MM.1S (cell line): ENCODE measurements at regions not wholly inside any gene's neighbourhood (a gene's known extent, or its start where the extent isn't known, plus 50 kb on each side); places are given as distances from the start of the nearest gene placed in this dataset.

Source experiments
- CTCF ChIP-seq: fragments of 300-600 bp; sonication (generic); IDR thresholded peaks from 2 replicates; pipeline ENCODE4 v1.5.1; 2016; ENCODE audit warnings: antibody characterized with exemption, low read length, mixed read lengths
- EZH2 ChIP-seq: fragments of 300-600 bp; sonication (generic); optimal IDR thresholded peaks from 2 replicates; pipeline ENCODE3; 2017; ENCODE audit warnings: low read depth, mild to moderate bottlenecking, antibody characterized with exemption, low read length, mixed read lengths
- EZH2phosphoT487 ChIP-seq: fragments of 300-600 bp; sonication (generic); IDR thresholded peaks from 2 replicates; pipeline ENCODE4 v1.6.1; 2018; ENCODE audit warnings: antibody characterized with exemption, low read length

GRCh38 chr11:19394525-19395016, 153.8 kb upstream of the E2F8 start:
- TF ChIP-seq CTCF (no peak), EZH2 (no peak), EZH2phosphoT487 (no peak)
